HG02588 (cell line): ENCODE measurements at regions not wholly inside any gene's neighbourhood (a gene's known extent, or its start where the extent isn't known, plus 50 kb on each side); places are given as distances from the start of the nearest gene placed in this dataset.
"Not testable (repeated sequence)": the region's sequence is repeated elsewhere in the genome, so short reads cannot be mapped to it uniquely, and the experiment has no call there.

Experiments
- ATAC-seq: cut with Tn5 transposase; IDR thresholded peaks from one replicate; pipeline ENCODE4 v1.9.1; 2021; ENCODE audit warnings: mild to moderate bottlenecking, moderate library complexity; ENCODE audit not compliant: unreplicated experiment

DNA sequence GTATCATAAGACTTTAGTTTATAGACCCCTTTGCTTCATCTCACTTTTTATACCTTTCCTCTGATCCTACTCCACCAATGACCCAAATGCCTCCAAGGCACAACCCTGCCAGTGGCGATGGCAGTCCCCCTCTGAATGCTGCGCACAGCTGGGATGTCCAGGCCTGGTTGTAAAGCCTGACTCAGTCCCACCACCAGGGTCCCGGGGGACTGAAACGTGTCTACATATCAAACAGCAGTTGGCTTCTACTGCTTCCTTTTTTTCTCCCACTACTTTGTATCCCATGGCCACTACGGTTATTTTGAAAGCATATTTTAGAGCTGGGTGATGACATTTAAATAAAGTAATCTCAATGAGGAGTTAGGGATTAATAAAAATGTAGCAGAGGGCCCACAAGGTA is 329.8 kb upstream of the PSMD7 start:
- ATAC-seq: no peak

DNA sequence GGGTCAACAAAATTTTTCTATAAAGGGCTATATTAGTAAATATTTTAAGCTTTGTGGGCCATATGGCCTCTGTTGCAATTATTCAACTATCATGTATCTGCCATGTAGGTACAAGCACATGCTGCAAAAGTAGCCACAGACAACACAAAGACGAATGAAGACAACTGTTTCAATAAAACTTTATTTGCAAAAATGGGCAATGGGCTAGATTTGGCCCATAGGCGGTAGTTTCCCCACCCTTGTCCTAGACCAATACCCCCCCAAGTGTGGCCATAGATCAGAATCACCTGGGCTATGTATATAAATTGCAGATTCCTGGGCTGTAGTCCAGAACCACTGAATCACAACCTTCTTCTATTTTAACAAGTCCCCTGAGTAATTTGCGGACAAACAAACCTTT is 331.0 kb upstream of the PSMD7 start:
- no peak for ATAC-seq

DNA sequence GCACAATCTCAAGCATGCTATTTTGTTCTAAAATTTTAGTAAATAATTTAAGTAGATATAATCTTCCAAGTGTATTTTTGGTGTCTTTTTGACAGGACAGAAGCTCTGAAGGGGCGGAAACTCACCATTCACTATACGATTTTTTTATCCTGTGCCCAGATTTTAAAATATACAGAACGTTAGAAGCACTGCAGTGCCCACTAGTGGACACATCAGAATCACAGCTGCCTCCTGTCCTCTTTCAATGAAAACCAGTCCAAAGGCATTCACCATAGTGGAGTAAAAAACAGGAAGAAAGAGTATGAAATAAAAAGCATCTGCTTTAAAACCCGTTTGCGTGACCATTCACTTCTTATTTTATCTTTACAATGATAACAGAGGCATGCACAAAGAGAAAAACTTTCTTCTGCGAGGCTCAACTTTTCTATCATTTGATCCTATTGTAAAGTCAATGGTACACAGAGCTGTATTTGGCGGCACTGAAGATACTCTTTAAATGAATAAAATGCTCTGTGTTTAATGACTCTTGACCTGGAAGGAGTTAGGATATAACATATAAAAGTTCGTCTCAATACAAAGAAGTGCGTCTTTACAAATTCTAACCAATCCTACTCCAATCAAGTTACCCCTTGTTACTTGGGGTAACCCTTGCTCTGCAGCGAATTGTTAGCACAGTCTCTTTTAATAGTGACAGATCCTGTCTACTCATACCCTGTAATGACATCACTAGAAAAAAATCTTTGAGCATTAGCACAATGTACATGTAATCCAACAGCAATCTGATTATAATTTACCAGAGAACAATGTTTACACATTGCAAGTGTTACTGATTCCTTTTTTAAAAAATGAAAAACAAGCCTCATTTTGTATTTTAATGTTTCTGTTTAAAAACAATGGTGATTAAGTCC is 339.8 kb upstream of the PSMD7 start:
- no peak for ATAC-seq

DNA sequence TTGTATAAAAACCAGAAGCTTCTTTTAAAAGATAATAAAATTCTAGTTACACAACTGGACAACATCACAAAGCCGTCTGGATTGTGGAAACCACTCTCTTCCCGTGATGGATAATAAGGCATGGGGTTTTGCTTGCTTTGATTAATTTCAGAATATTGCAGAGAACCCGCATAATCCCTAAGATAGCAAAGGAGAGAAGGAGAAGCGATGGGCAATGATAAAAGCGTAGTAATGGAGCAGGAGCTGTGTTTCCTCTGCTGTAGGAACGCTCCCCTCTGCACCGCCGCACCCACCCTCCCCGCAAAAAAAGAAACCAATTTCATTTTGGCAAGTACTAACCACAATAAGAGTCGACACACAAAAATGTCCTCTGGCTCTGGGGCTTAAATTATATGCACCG is 340.9 kb upstream of the PSMD7 start:
- ATAC-seq: no peak

DNA sequence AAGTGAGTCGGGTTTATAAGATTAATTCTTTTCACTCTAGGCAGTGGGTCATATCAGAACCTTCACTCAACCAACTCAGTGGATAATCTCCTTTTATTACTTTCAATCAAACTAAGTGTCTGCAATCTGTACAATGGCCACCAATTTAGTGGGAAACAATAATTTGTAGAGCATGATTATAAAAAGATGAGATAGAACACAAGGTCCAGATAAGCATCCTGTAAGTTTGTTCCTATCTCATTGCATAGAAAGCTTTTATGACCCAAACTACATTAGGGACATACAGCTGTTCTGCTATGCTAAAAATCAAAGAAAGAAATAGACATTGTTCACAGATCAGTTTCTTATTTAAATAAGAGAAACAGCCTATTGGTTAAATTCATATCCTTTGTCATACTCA is 341.4 kb upstream of the PSMD7 start:
- ATAC-seq: no peak

- no peak for ATAC-seq
These were observed 345.1 kb upstream of the PSMD7 start for GRCh38 chr16:73951481-73951880.

DNA sequence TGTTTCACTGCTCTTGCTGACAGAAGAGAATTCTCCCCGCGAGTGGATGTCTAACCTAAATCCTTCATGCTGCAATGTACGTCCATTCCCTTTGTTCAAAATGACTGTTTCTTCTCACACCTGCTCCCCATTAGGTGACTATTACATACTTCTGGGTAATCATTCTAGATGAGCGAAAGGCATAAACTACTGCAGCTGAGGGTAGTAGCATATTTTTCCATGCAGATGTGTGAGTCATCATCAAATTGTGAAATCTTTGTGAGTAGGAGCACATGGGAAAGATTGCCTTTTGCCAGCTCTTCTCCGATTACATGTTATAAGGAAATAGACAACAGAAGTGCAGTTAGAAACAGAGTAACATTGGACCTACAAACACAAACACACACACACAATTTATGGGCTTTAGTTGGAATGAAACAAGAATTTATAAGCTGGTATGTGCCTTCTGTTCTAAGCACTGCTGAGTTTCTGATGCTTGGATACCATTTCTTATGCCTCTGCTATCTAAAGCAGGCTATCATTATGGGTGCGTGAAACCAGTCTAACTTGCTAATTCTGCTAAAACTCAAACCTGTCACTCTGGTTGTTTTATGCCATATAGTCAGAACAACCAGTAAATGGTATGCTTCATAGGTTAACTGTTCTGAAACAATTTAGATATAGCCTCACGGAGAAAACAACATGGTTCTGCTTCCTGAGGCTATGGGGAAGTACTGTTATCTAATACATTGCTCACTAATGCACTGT is 346.9 kb upstream of the PSMD7 start:
- ATAC-seq: no peak

GRCh38 chr16:73945631-73946030 is 351.0 kb upstream of the PSMD7 start:
- no peak for ATAC-seq

DNA sequence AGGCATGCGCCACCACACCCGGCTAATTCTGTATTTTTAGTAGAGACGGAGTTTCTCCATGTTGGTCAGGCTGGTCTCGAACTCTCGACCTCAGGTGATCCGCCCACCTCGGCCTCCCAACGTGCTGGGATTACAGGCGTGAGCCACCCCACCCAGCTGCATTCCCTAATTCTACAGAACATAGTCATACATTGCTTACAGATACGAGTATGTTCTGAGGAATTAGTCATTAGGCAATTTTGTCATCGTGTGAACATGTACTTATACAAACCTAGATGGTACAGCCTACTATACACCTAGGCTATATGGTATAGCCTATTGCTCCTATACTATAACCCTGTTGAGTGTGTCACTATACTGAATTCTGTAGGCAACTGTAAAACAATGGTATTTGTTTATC is 353.4 kb upstream of the PSMD7 start:
- ATAC-seq: not testable (repeated sequence)

- not testable (repeated sequence) for ATAC-seq
These were observed 355.8 kb upstream of the PSMD7 start for GRCh38 chr16:73940786-73941185.

DNA sequence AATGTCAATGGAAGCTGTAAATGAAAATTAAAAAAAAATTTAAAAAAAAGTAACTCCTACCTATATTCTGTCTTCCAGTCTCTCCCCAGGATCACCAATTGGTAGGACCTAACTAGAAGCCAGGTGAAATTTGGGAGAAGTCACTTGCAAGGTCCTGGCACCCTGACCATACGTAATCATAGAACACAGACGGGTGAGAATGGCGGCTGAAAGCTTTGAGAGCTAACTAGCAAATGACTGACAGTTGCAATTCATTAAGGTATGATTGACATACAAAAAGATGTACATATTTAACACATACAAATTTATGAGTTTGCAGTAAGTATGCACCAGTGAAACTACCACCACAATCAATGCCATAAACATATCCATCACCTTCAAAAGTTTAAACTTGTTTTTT is 372.7 kb upstream of the PSMD7 start:
- ATAC-seq: no peak

DNA sequence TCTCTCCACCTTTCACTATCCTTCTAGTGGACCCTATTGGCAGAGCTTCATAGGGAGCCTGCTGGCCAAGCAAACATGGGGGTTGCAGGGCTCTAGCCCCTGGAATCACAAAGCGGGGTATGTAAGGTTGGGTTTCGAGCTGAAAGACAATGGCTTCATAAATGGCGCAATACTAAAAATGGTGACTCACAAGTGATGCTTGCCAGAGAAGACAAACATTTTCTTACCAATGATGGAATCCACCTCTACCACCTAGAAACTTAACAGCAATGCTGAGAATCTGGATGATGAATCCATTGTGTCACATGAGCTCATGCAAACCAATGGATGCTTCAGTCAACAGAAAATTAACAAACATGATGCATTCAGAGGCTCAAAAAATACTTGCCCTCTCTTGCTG is 375.3 kb upstream of the PSMD7 start:
- no peak for ATAC-seq

- ATAC-seq: no peak
These were observed 379.6 kb upstream of the PSMD7 start for GRCh38 chr16:73916829-73917594.

DNA sequence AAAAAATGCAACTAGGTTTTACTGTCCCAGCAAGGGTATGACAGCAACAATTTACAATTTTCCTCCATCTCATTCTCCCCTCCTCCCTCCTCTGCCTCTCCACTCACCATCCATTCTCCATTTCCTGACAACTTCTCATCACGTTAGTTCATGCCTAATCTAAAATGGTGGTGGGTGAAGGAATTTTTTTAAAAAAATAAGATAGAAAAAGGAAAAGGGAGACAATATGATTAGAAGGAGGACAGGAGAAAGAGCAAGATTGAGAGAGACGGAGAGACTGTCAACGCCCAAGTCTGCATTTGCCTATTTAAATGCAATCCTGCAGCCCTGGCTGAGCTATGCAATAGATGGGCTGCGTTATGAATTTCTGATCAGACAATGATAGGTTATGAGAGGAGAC is 380.7 kb upstream of the PSMD7 start:
- ATAC-seq: no peak

DNA sequence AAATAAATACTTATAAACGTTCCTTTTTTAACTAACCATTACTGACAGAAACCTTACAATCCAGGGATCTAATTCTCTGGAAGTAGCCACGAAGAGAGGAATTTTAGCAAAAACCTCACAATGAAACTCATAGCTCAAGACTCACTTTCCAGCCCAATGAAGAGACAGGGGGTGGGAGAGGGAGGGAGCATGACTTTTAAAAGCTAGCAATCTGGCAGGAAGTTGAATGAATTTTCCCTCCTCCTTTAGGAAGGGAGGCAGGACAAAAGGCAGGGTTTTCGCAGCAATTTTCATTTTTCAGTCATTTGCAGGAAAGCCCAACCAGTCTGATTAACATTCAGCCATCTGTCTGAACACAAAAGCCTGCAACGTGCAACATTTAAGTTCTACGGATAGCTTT is 381.5 kb upstream of the PSMD7 start:
- no peak for ATAC-seq

DNA sequence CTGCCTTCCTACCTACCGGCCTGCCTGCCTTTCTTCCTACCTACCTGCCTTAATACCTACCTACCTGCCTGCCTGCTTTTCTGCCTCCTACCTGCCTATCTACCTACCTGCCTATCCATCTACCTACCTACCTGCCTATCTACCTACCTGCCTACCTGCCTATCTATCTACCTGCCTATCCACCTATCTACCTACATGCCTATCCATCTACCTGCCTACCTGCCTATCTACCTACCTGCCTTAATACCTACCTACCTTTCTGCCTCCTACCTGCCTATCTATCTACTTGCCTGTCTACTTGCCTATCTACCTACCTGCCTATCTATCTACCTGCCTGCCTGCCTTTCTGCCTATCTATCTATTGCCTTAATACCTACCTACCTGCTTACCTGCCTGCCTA is 383.8 kb upstream of the PSMD7 start:
- no peak for ATAC-seq

DNA sequence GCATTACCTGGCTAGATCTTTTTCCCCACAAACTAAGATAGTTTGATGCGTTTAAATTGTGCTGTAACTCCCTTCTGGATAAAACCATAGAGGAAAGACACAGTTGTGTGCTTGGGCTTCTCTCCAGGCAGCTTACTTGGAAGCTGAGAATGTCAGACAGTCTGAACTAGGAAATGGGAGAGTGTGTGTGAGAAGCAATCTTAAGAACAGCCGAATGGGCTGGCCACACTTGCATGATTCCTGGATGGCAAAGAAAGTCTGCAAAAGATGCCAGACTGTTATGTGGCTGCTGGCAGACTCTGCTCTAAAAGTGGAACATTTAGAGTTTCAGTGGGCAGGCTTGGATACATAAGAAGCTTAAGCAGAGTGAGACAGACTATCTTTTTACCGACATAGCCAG is 384.3 kb upstream of the PSMD7 start:
- no peak for ATAC-seq

GRCh38 chr16:73909529-73910035 is 387.0 kb upstream of the PSMD7 start:
- no peak for ATAC-seq

- ATAC-seq: no peak
These were observed 405.5 kb upstream of the PSMD7 start for GRCh38 chr16:73891129-73891542.

DNA sequence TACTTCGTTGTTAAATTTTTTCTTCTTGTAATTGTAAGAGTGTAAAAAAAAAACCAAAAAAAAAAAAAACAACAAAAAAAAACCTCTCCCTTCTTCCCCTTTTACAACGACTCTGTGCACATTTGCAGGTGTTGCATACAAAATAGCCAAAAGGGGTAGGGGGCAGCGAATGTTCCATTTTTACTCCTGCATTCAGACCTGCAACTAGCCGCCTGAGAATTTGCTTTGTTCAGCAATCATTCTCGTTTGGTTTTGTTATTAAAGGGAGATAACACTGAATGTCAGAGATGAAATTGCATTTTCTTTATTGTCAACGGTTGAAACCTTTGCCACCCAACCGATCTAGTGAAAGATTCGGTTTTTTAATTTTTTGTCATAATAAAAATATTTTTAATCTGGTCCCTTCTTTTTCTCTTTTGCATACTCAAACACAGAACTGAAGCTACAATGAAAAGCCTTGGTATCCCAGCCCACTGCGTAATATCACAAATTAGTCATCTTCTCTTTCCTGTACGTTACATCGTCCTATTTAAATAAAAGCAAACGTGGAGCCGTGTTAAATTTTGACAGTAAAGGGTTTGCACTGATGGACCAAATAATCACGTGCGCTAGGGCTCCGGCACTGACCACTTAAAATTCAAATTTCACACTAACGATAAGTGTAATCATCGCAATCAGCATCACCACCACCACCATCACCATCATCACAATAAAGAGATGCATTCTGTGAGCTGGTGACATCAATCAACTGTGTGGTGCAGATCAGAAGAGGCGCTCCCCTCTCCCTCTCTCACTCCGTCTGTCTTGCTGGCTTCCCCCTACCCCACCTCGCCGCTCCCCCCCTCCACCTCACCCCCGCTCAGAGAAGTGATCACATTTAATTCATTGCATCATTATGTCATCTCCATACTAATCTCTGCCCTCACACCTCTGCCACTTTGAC is 406.2 kb upstream of the PSMD7 start:
- ATAC-seq: no peak
